Stimulated activated CD4-positive, alpha-beta T cell treated with anti-CD3 and anti-CD28 coated beads, Interleukin-1b, Interleukin-23, amount 100 ng/mL, for 48 hours (primary cell): ENCODE measurements at regions not wholly inside any gene's neighbourhood (a gene's known extent, or its start where the extent isn't known, plus 50 kb on each side); places are given as distances from the start of the nearest gene placed in this dataset.

Experiments
- DNase-seq: peaks from one replicate; pipeline ENCODE4 v3.0.0-alpha.2; 2020

- DNase-seq = no peak
Observed at GRCh38 chr6:108779536-108780275, 68.5 kb upstream of the ARMC2 start.

- DNase-seq = no peak
Observed at GRCh38 chr6:108780784-108781183, 67.4 kb upstream of the ARMC2 start.

GRCh38 chr6:108781419-108782100 lies 66.7 kb upstream of the ARMC2 start:
- DNase-seq = peak; percentile 37

GRCh38 chr6:108782179-108783041 lies 65.8 kb upstream of the ARMC2 start:
- DNase-seq = peak; percentile 83

DNA sequence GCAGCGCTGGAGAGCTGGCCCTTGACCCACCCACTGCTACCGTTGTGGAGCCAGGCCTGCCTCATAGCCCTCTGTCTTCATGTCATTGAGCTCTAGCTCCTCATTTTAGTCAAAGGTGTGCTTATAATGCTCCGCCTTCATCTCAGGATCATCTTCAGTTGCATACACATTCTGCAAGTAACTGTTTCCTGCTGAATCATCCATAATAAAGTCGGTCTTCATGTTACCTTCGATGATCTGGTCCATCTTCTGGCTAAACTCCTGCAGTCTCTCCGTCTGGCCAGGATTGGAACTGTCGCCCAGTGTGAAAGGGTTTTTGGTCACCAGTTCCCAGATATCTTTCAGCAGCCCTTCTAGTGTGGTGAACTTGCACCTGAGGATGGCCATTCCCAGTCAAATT lies 62.6 kb upstream of the ARMC2 start:
- DNase-seq = no peak

GRCh38 chr6:108788416-108788815 lies 59.8 kb upstream of the ARMC2 start:
- no peak for DNase-seq

DNA sequence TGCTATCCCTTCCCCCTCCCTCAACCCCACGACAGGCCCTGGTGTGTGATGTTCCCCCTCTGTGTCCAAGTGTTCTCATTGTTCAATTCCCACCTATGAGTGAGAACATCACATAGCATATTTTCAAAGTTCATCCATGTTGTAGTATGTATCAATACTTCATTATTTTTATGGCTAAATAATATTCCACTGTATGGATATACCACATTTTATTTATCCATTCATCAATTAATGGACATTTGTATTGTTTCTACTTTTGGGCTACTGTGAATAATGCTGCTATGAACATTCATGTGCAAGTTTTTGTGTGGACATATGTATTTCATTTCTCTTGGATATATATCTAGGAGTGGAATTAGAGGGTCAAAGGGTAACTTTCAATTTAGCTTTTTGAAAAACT lies 58.7 kb upstream of the ARMC2 start:
- DNase-seq = no peak

- DNase-seq = no peak
Observed at GRCh38 chr6:108791700-108792099, 56.5 kb upstream of the ARMC2 start.

GRCh38 chr6:108793516-108794251 lies 54.5 kb upstream of the ARMC2 start:
- no peak for DNase-seq

GRCh38 chr6:108795122-108795521 lies 53.1 kb upstream of the ARMC2 start:
- DNase-seq = no peak

- DNase-seq = no peak
Observed at GRCh38 chr6:108795814-108796213, 52.4 kb upstream of the ARMC2 start.

GRCh38 chr6:108796875-108797274 lies 51.3 kb upstream of the ARMC2 start:
- no peak for DNase-seq

GRCh38 chr6:108797951-108798669 lies 50.1 kb upstream of the ARMC2 start:
- no peak for DNase-seq
